ENCODE measurements at regions not wholly inside any gene's neighbourhood (a gene's known extent, or its start where the extent isn't known, plus 50 kb on each side); places are given as distances from the start of the nearest gene placed in this dataset.
"Not testable (repeated sequence)": the region's sequence is repeated elsewhere in the genome, so short reads cannot be mapped to it uniquely, and the experiment has no call there.

- no peaks in the 10 kb centered on the region for H3K4me1 ChIP-seq (ENCODE audit: control insufficient read depth in 3 of 3, insufficient read depth in 3 of 3, low read length in 3 of 3)
- H3K9me3 ChIP-seq (ENCODE audit: control insufficient read depth in 3 of 3, low read length in 3 of 3): no peaks in the 10 kb centered on the region
- H3K27me3 ChIP-seq (ENCODE audit: control insufficient read depth in 3 of 3, insufficient read depth in 3 of 3, low read length in 3 of 3): no peaks in the 10 kb centered on the region
- no peak overlapping the region for H3K27ac ChIP-seq (ENCODE audit: low read depth, low read length)
- H3K9ac ChIP-seq (ENCODE audit: low read depth in 1 of 3, low read length in 3 of 3): no peak overlapping the region
- no peaks in the 10 kb centered on the region for H3K36me3 ChIP-seq (ENCODE audit: control insufficient read depth in 3 of 3, insufficient read depth in 3 of 3, low read length in 3 of 3)
- H3K4me3 ChIP-seq (ENCODE audit: low read length in 3 of 3): no peak overlapping the region
Measured at GRCh38 chr3:59240666-59241255, 190.9 kb upstream of the CFAP20DC start.

- H3K27ac ChIP-seq (ENCODE audit: low read depth, low read length): no peak overlapping the region
- H3K27me3 ChIP-seq (ENCODE audit: control insufficient read depth in 3 of 3, insufficient read depth in 3 of 3, low read length in 3 of 3): no peaks in the 10 kb centered on the region
- no peak overlapping the region for H3K4me3 ChIP-seq (ENCODE audit: low read length in 3 of 3)
- H3K9ac ChIP-seq (ENCODE audit: low read depth in 1 of 3, low read length in 3 of 3): no peak overlapping the region
- no peaks in the 10 kb centered on the region for H3K36me3 ChIP-seq (ENCODE audit: control insufficient read depth in 3 of 3, insufficient read depth in 3 of 3, low read length in 3 of 3)
- peaks cover 0 to 2% (median 0%) of the 10 kb centered on the region in 3 donors for H3K9me3 ChIP-seq (ENCODE audit: control insufficient read depth in 3 of 3, low read length in 3 of 3)
- H3K4me1 ChIP-seq (ENCODE audit: control insufficient read depth in 3 of 3, insufficient read depth in 3 of 3, low read length in 3 of 3): no peaks in the 10 kb centered on the region
Measured at GRCh38 chr3:59237121-59237520, 187.3 kb upstream of the CFAP20DC start.

- H3K9ac ChIP-seq (ENCODE audit: low read depth in 1 of 3, low read length in 3 of 3): no peak overlapping the region
- no peak overlapping the region for H3K4me3 ChIP-seq (ENCODE audit: low read length in 3 of 3)
- H3K27me3 ChIP-seq (ENCODE audit: control insufficient read depth in 3 of 3, insufficient read depth in 3 of 3, low read length in 3 of 3): no peaks in the 10 kb centered on the region
Measured at GRCh38 chr3:59235634-59236012, 185.8 kb upstream of the CFAP20DC start.

GRCh38 chr3:59234884-59235633 lies 185.2 kb upstream of the CFAP20DC start:
- Histone ChIP-seq H3K9me3 (ENCODE audit: control insufficient read depth in 3 of 3, low read length in 3 of 3) (peaks cover 0 to 2% (median 0%) of the 10 kb centered on the region in 3 donors), H3K4me1 (ENCODE audit: control insufficient read depth in 3 of 3, insufficient read depth in 3 of 3, low read length in 3 of 3) (no peaks in the 10 kb centered on the region), H3K9ac (ENCODE audit: low read depth in 1 of 3, low read length in 3 of 3) (no peak overlapping the region), H3K4me3 (ENCODE audit: low read length in 3 of 3) (no peak overlapping the region), H3K27me3 (ENCODE audit: control insufficient read depth in 3 of 3, insufficient read depth in 3 of 3, low read length in 3 of 3) (no peaks in the 10 kb centered on the region), H3K36me3 (ENCODE audit: control insufficient read depth in 3 of 3, insufficient read depth in 3 of 3, low read length in 3 of 3) (no peaks in the 10 kb centered on the region), H3K27ac (ENCODE audit: low read depth, low read length) (no peak overlapping the region)

More at GRCh38 chr3:59235634-59236012, 185.8 kb upstream of the CFAP20DC start:
- Histone ChIP-seq H3K36me3 (ENCODE audit: control insufficient read depth in 3 of 3, insufficient read depth in 3 of 3, low read length in 3 of 3) (no peaks in the 10 kb centered on the region), H3K4me1 (ENCODE audit: control insufficient read depth in 3 of 3, insufficient read depth in 3 of 3, low read length in 3 of 3) (no peaks in the 10 kb centered on the region), H3K27ac (ENCODE audit: low read depth, low read length) (no peak overlapping the region), H3K9me3 (ENCODE audit: control insufficient read depth in 3 of 3, low read length in 3 of 3) (peaks cover 0 to 2% (median 0%) of the 10 kb centered on the region in 3 donors)

GRCh38 chr3:59230379-59230778 lies 180.6 kb upstream of the CFAP20DC start:
- not testable (repeated sequence) for H3K36me3 ChIP-seq (ENCODE audit: control insufficient read depth in 3 of 3, insufficient read depth in 3 of 3, low read length in 3 of 3); H3K9ac ChIP-seq (ENCODE audit: low read depth in 1 of 3, low read length in 3 of 3); H3K27ac ChIP-seq (ENCODE audit: low read depth, low read length); H3K27me3 ChIP-seq (ENCODE audit: control insufficient read depth in 3 of 3, insufficient read depth in 3 of 3, low read length in 3 of 3); H3K4me1 ChIP-seq (ENCODE audit: control insufficient read depth in 3 of 3, insufficient read depth in 3 of 3, low read length in 3 of 3); H3K4me3 ChIP-seq (ENCODE audit: low read length in 3 of 3); H3K9me3 ChIP-seq (ENCODE audit: control insufficient read depth in 3 of 3, low read length in 3 of 3)

GRCh38 chr3:59213860-59214259 lies 164.0 kb upstream of the CFAP20DC start:
- Histone ChIP-seq H3K27me3 (ENCODE audit: control insufficient read depth in 3 of 3, insufficient read depth in 3 of 3, low read length in 3 of 3) (peaks cover 0 to 2% (median 0%) of the 10 kb centered on the region in 3 donors), H3K4me3 (ENCODE audit: low read length in 3 of 3) (no peak overlapping the region), H3K9me3 (ENCODE audit: control insufficient read depth in 3 of 3, low read length in 3 of 3) (no peaks in the 10 kb centered on the region), H3K36me3 (ENCODE audit: control insufficient read depth in 3 of 3, insufficient read depth in 3 of 3, low read length in 3 of 3) (no peaks in the 10 kb centered on the region), H3K9ac (ENCODE audit: low read depth in 1 of 3, low read length in 3 of 3) (no peak overlapping the region), H3K27ac (ENCODE audit: low read depth, low read length) (no peak overlapping the region), H3K4me1 (ENCODE audit: control insufficient read depth in 3 of 3, insufficient read depth in 3 of 3, low read length in 3 of 3) (no peaks in the 10 kb centered on the region)

GRCh38 chr3:59212128-59212779 lies 162.4 kb upstream of the CFAP20DC start:
- no peaks in the 10 kb centered on the region for H3K9me3 ChIP-seq (ENCODE audit: control insufficient read depth in 3 of 3, low read length in 3 of 3)
- no peak overlapping the region for H3K9ac ChIP-seq (ENCODE audit: low read depth in 1 of 3, low read length in 3 of 3)
- H3K4me1 ChIP-seq (ENCODE audit: control insufficient read depth in 3 of 3, insufficient read depth in 3 of 3, low read length in 3 of 3): no peaks in the 10 kb centered on the region
- no peak overlapping the region for H3K4me3 ChIP-seq (ENCODE audit: low read length in 3 of 3)
- peaks cover 0 to 14% (median 0%) of the 10 kb centered on the region in 3 donors for H3K27me3 ChIP-seq (ENCODE audit: control insufficient read depth in 3 of 3, insufficient read depth in 3 of 3, low read length in 3 of 3)
- no peaks in the 10 kb centered on the region for H3K36me3 ChIP-seq (ENCODE audit: control insufficient read depth in 3 of 3, insufficient read depth in 3 of 3, low read length in 3 of 3)
- no peak overlapping the region for H3K27ac ChIP-seq (ENCODE audit: low read depth, low read length)

GRCh38 chr3:59210260-59210659 lies 160.4 kb upstream of the CFAP20DC start:
- no peak overlapping the region for H3K27ac ChIP-seq (ENCODE audit: low read depth, low read length)
- no peaks in the 10 kb centered on the region for H3K9me3 ChIP-seq (ENCODE audit: control insufficient read depth in 3 of 3, low read length in 3 of 3)
- H3K27me3 ChIP-seq (ENCODE audit: control insufficient read depth in 3 of 3, insufficient read depth in 3 of 3, low read length in 3 of 3): peaks cover 0 to 14% (median 0%) of the 10 kb centered on the region in 3 donors
- no peaks in the 10 kb centered on the region for H3K4me1 ChIP-seq (ENCODE audit: control insufficient read depth in 3 of 3, insufficient read depth in 3 of 3, low read length in 3 of 3)
- H3K4me3 ChIP-seq (ENCODE audit: low read length in 3 of 3): no peak overlapping the region
- no peak overlapping the region for H3K9ac ChIP-seq (ENCODE audit: low read depth in 1 of 3, low read length in 3 of 3)
- H3K36me3 ChIP-seq (ENCODE audit: control insufficient read depth in 3 of 3, insufficient read depth in 3 of 3, low read length in 3 of 3): no peaks in the 10 kb centered on the region

- Histone ChIP-seq H3K9ac (ENCODE audit: low read depth in 1 of 3, low read length in 3 of 3) (no peak overlapping the region), H3K27ac (ENCODE audit: low read depth, low read length) (no peak overlapping the region), H3K4me3 (ENCODE audit: low read length in 3 of 3) (no peak overlapping the region), H3K9me3 (ENCODE audit: control insufficient read depth in 3 of 3, low read length in 3 of 3) (no peaks in the 10 kb centered on the region), H3K36me3 (ENCODE audit: control insufficient read depth in 3 of 3, insufficient read depth in 3 of 3, low read length in 3 of 3) (no peaks in the 10 kb centered on the region), H3K4me1 (ENCODE audit: control insufficient read depth in 3 of 3, insufficient read depth in 3 of 3, low read length in 3 of 3) (no peaks in the 10 kb centered on the region), H3K27me3 (ENCODE audit: control insufficient read depth in 3 of 3, insufficient read depth in 3 of 3, low read length in 3 of 3) (no peaks in the 10 kb centered on the region)
Measured at GRCh38 chr3:59192473-59192872, 142.6 kb upstream of the CFAP20DC start.

GRCh38 chr3:59191651-59192050 lies 141.8 kb upstream of the CFAP20DC start:
- Histone ChIP-seq H3K4me3 (ENCODE audit: low read length in 3 of 3) (no peak overlapping the region), H3K4me1 (ENCODE audit: control insufficient read depth in 3 of 3, insufficient read depth in 3 of 3, low read length in 3 of 3) (no peaks in the 10 kb centered on the region), H3K9me3 (ENCODE audit: control insufficient read depth in 3 of 3, low read length in 3 of 3) (no peaks in the 10 kb centered on the region), H3K27me3 (ENCODE audit: control insufficient read depth in 3 of 3, insufficient read depth in 3 of 3, low read length in 3 of 3) (no peaks in the 10 kb centered on the region), H3K36me3 (ENCODE audit: control insufficient read depth in 3 of 3, insufficient read depth in 3 of 3, low read length in 3 of 3) (no peaks in the 10 kb centered on the region), H3K9ac (ENCODE audit: low read depth in 1 of 3, low read length in 3 of 3) (no peak overlapping the region), H3K27ac (ENCODE audit: low read depth, low read length) (no peak overlapping the region)

Measured in skeletal muscle tissue (tissue), 3 donors.